Mesothelial cell of epicardium (in vitro differentiated cells): ENCODE measurements at regions not wholly inside any gene's neighbourhood (a gene's known extent, or its start where the extent isn't known, plus 50 kb on each side); places are given as distances from the start of the nearest gene placed in this dataset.

Source experiments
- DNase-seq, 2 experiments: peaks; one replicate each; pipeline ENCODE4 v3.0.0; 2021; ENCODE audit warnings: low spot score in 2 of 2; ENCODE audit not compliant: unreplicated experiment in 2 of 2
- H3K27ac Mint-ChIP-seq: 2 replicates; pipeline ENCODE4 v1.8.0; 2021; ENCODE audit warnings: mixed read lengths
- H3K27me3 Mint-ChIP-seq: 2 replicates; pipeline ENCODE4 v1.8.0; 2021; ENCODE audit warnings: low read depth, mixed read lengths
- H3K36me3 Mint-ChIP-seq: 2 replicates; pipeline ENCODE4 v1.8.0; 2021; ENCODE audit warnings: mixed read lengths
- H3K4me1 Mint-ChIP-seq: 2 replicates; pipeline ENCODE4 v1.8.0; 2021; ENCODE audit warnings: mixed read lengths
- H3K4me3 Mint-ChIP-seq: 2 replicates; pipeline ENCODE4 v1.8.0; 2021; ENCODE audit warnings: mild to moderate bottlenecking, moderate library complexity, mixed read lengths
- H3K9me3 Mint-ChIP-seq: 2 replicates; pipeline ENCODE4 v1.8.0; 2021; ENCODE audit warnings: mixed read lengths
- CTCF ChIP-seq: fragments of 200-600 bp; sonication (generic); IDR thresholded peaks from one replicate; pipeline ENCODE4 v1.5.0; 2021; ENCODE audit warnings: antibody characterized with exemption; ENCODE audit not compliant: unreplicated experiment

GRCh38 chr15:45762726-45763125 is 127.9 kb downstream of the SQOR start:
- H3K4me1 Mint-ChIP-seq = no peaks in the 10 kb centered on the region
- no peak overlapping the region for H3K27ac Mint-ChIP-seq
- TF ChIP-seq CTCF = no peak
- peaks cover 18% of the 10 kb centered on the region for H3K9me3 Mint-ChIP-seq
- H3K27me3 Mint-ChIP-seq = no peaks in the 10 kb centered on the region
- H3K36me3 Mint-ChIP-seq = no peaks in the 10 kb centered on the region
- no peak for DNase-seq
- H3K4me3 Mint-ChIP-seq = no peak overlapping the region

GRCh38 chr15:45763170-45763869 is 128.5 kb downstream of the SQOR start:
- Mint-ChIP-seq H3K9me3 (peaks cover 18% of the 10 kb centered on the region), H3K27ac (no peak overlapping the region), H3K36me3 (no peaks in the 10 kb centered on the region), H3K4me1 (no peaks in the 10 kb centered on the region), H3K4me3 (no peak overlapping the region), H3K27me3 (no peaks in the 10 kb centered on the region)
- no peak for TF ChIP-seq CTCF
- DNase-seq = no peak

GRCh38 chr15:45773149-45773548 is 138.3 kb downstream of the SQOR start:
- peaks cover 8% of the 10 kb centered on the region for H3K27me3 Mint-ChIP-seq
- TF ChIP-seq CTCF = no peak
- no peaks in the 10 kb centered on the region for H3K4me1 Mint-ChIP-seq
- H3K27ac Mint-ChIP-seq = no peak overlapping the region
- no peaks in the 10 kb centered on the region for H3K36me3 Mint-ChIP-seq
- no peak overlapping the region for H3K4me3 Mint-ChIP-seq
- H3K9me3 Mint-ChIP-seq = no peaks in the 10 kb centered on the region
- no peak for DNase-seq

- TF ChIP-seq CTCF = no peak
- Mint-ChIP-seq H3K27me3 (peaks cover 10% of the 10 kb centered on the region), H3K36me3 (no peaks in the 10 kb centered on the region), H3K9me3 (no peaks in the 10 kb centered on the region), H3K4me3 (no peak overlapping the region), H3K4me1 (no peaks in the 10 kb centered on the region), H3K27ac (no peak overlapping the region)
- DNase-seq = no peak
These were observed 141.9 kb downstream of the SQOR start for GRCh38 chr15:45776772-45777171.

- Mint-ChIP-seq H3K4me1 (no peaks in the 10 kb centered on the region), H3K36me3 (no peaks in the 10 kb centered on the region), H3K9me3 (no peaks in the 10 kb centered on the region), H3K27me3 (peaks cover 10% of the 10 kb centered on the region), H3K4me3 (no peak overlapping the region), H3K27ac (no peak overlapping the region)
- no peak for TF ChIP-seq CTCF
- no peak for DNase-seq
These were observed 143.0 kb downstream of the SQOR start for GRCh38 chr15:45777781-45778180.

GRCh38 chr15:45780352-45780751 is 145.5 kb downstream of the SQOR start:
- Mint-ChIP-seq H3K27ac (no peak overlapping the region), H3K4me1 (no peaks in the 10 kb centered on the region), H3K27me3 (peaks cover 8% of the 10 kb centered on the region), H3K9me3 (no peaks in the 10 kb centered on the region), H3K36me3 (no peaks in the 10 kb centered on the region), H3K4me3 (no peak overlapping the region)
- TF ChIP-seq CTCF = no peak
- DNase-seq = no peak
